MCF 10A (cell line): ENCODE measurements at regions not wholly inside any gene's neighbourhood (a gene's known extent, or its start where the extent isn't known, plus 50 kb on each side); places are given as distances from the start of the nearest gene placed in this dataset.

ENCODE experiments used
- BruUV-seq: library from RNA; stranded (reverse); fragments of 400-500 nt; replicated peaks from 2 replicates; lab custom pipeline; 2021; lab: Mats Ljungman, UMichigan
- CTCF ChIA-PET: fragments of 300-600 bp; sonication (Branson Sonifier 250); formaldehyde crosslinking; extraction: SDS; loops from one replicate; lab custom pipeline; 2021; ENCODE audit warnings: antibody characterized with exemption, inconsistent platforms; lab: Yijun Ruan, JAX
- POLR2A ChIA-PET: fragments of 300-600, 350-650 bp; sonication (Branson Sonifier 250); formaldehyde crosslinking; extraction: SDS; loops from one replicate; lab custom pipeline; 2020; ENCODE audit warnings: antibody characterized with exemption, inconsistent platforms; lab: Yijun Ruan, JAX
- DNase-seq: peaks from one replicate; pipeline ENCODE4 v3.0.0-alpha.2; 2018; ENCODE audit not compliant: unreplicated experiment
- H3K27ac Mint-ChIP-seq: one replicate; pipeline ENCODE4 v1.8.0; 2022; ENCODE audit warnings: mild to moderate bottlenecking, low read depth, mixed read lengths; ENCODE audit not compliant: unreplicated experiment
- H3K27me3 Mint-ChIP-seq: one replicate; pipeline ENCODE4 v1.8.0; 2022; ENCODE audit warnings: mixed read lengths; ENCODE audit not compliant: insufficient read depth, unreplicated experiment
- H3K36me3 Mint-ChIP-seq: one replicate; pipeline ENCODE4 v1.8.0; 2022; ENCODE audit warnings: mild to moderate bottlenecking, moderate library complexity, mixed read lengths; ENCODE audit not compliant: insufficient read depth, unreplicated experiment
- H3K4me1 Mint-ChIP-seq: one replicate; pipeline ENCODE4 v1.8.0; 2022; ENCODE audit warnings: mixed read lengths; ENCODE audit not compliant: insufficient read depth, unreplicated experiment
- H3K4me3 Mint-ChIP-seq: one replicate; pipeline ENCODE4 v1.8.0; 2022; ENCODE audit warnings: mild to moderate bottlenecking, moderate library complexity, mixed read lengths; ENCODE audit not compliant: unreplicated experiment
- H3K9me3 Mint-ChIP-seq: one replicate; pipeline ENCODE4 v1.8.0; 2022; ENCODE audit warnings: mixed read lengths; ENCODE audit not compliant: unreplicated experiment
- CTCF ChIP-seq: fragments of 200-600 bp; IDR thresholded peaks from one replicate; pipeline ENCODE4 v1.8.0; 2022; ENCODE audit warnings: antibody characterized with exemption, mild to moderate bottlenecking; ENCODE audit not compliant: unreplicated experiment
- intact Hi-C: fragments of 100-400 bp; cut with micrococcal nuclease; formaldehyde crosslinking; loops from 2 replicates; pipeline ENCODE4 v1.14.1; 2022

- Mint-ChIP-seq H3K9me3 (no peaks in the 10 kb centered on the region), H3K36me3 (no peaks in the 10 kb centered on the region), H3K27ac (no peak overlapping the region), H3K4me3 (no peak overlapping the region), H3K27me3 (peaks cover 53% of the 10 kb centered on the region), H3K4me1 (no peaks in the 10 kb centered on the region)
- intact Hi-C loops = no loop called here
- DNase-seq = no peak
- no peak for TF ChIP-seq CTCF
- POLR2A ChIA-PET = no interaction called here
- CTCF ChIA-PET = no interaction called here
- BruUV-seq = no TSS peak
Measured at GRCh38 chr5:90294604-90295003, 115.0 kb downstream of the CETN3 start.

- no peak for TF ChIP-seq CTCF
- ChIA-PET POLR2A (no interaction called here), CTCF (no interaction called here)
- Mint-ChIP-seq H3K27ac (no peak overlapping the region), H3K4me1 (no peaks in the 10 kb centered on the region), H3K36me3 (no peaks in the 10 kb centered on the region), H3K27me3 (peaks cover 53% of the 10 kb centered on the region), H3K4me3 (no peak overlapping the region), H3K9me3 (no peaks in the 10 kb centered on the region)
- intact Hi-C loops = no loop called here
- DNase-seq = no peak
- no TSS peak for BruUV-seq
Measured at GRCh38 chr5:90293931-90294330, 115.6 kb downstream of the CETN3 start.

GRCh38 chr5:90290648-90291047 is 118.9 kb downstream of the CETN3 start:
- no TSS peak for BruUV-seq
- POLR2A ChIA-PET = interaction anchor here (0.5 kb wide), 1 partner anchor 159 kb away, joined by 3 read pairs; no protein-coding TSS in a partner anchor
- no peaks in the 10 kb centered on the region for H3K4me1 Mint-ChIP-seq
- no peaks in the 10 kb centered on the region for H3K9me3 Mint-ChIP-seq
- DNase-seq = no peak
- H3K27me3 Mint-ChIP-seq = peaks cover 41% of the 10 kb centered on the region
- no peak overlapping the region for H3K4me3 Mint-ChIP-seq
- intact Hi-C loops = no loop called here
- no peak overlapping the region for H3K27ac Mint-ChIP-seq
- CTCF ChIA-PET = interaction anchor here (0.7 to 1.1 kb wide), 3 partner anchors 15 to 30 kb away, joined by 3 read pairs; no protein-coding TSS in a partner anchor
- TF ChIP-seq CTCF = no peak
- no peaks in the 10 kb centered on the region for H3K36me3 Mint-ChIP-seq

- ChIA-PET POLR2A (no interaction called here), CTCF (interaction anchor here (0.7 to 1.1 kb wide), 3 partner anchors 14 to 31 kb away, joined by 3 read pairs; no protein-coding TSS in a partner anchor)
- TF ChIP-seq CTCF = no peak
- H3K4me1 Mint-ChIP-seq = no peaks in the 10 kb centered on the region
- no peaks in the 10 kb centered on the region for H3K36me3 Mint-ChIP-seq
- no peak overlapping the region for H3K27ac Mint-ChIP-seq
- H3K27me3 Mint-ChIP-seq = peaks cover 42% of the 10 kb centered on the region
- H3K4me3 Mint-ChIP-seq = no peak overlapping the region
- intact Hi-C loops = no loop called here
- no peaks in the 10 kb centered on the region for H3K9me3 Mint-ChIP-seq
- no peak for DNase-seq
- no TSS peak for BruUV-seq
Measured at GRCh38 chr5:90289837-90290236, 119.7 kb downstream of the CETN3 start.
